Esophagus muscularis mucosa (tissue), 4 donors: ENCODE measurements at regions not wholly inside any gene's neighbourhood (a gene's known extent, or its start where the extent isn't known, plus 50 kb on each side); places are given as distances from the start of the nearest gene placed in this dataset.

Experiments
- DNase-seq: peaks from one replicate; pipeline ENCODE4 v3.0.0-alpha.2; 2017; ENCODE audit errors: extremely low spot score
- H3K27ac ChIP-seq, 4 donors: fragments of 200-600 bp; sonication (generic); replicated peaks in 1 of 4; 1 replicate in 3 of 4; 2 replicates in 1 of 4; pipeline ENCODE4 v1.5.1; 2016 to 2019; ENCODE audit warnings: mild to moderate bottlenecking in 1 of 4
- H3K27me3 ChIP-seq, 4 donors: fragments of 200-600 bp; sonication (generic); one replicate each; pipeline versions ENCODE4 v1.5.1 to v1.6.0; 2016 to 2019
- H3K36me3 ChIP-seq, 4 donors: fragments of 200-600 bp; sonication (generic); one replicate each; pipeline ENCODE4 v1.5.1; 2016 to 2019
- H3K4me1 ChIP-seq, 4 donors: fragments of 200-600 bp; sonication (generic); one replicate each; pipeline ENCODE4 v1.5.1; 2016 to 2019
- H3K4me3 ChIP-seq, 4 donors: fragments of 200-600 bp; sonication (generic); 1 replicate in 2 of 4; 2 replicates in 2 of 4; pipeline ENCODE4 v1.5.1; 2016 to 2019; ENCODE audit warnings: mild to moderate bottlenecking in 4 of 4, moderate library complexity in 1 of 4
- H3K9me3 ChIP-seq, 4 donors: fragments of 200-600 bp; sonication (generic); 1 replicate in 3 of 4; 2 replicates in 1 of 4; pipeline ENCODE4 v1.5.1; 2016 to 2019
- CTCF ChIP-seq, 3 experiments: fragments of 200-600 bp in 2 of 3; fragments of 450-650 bp in 1 of 3; sonication (generic) in 2 of 3; IDR thresholded peaks; one replicate each; pipeline ENCODE4 v1.5.1; 2017 to 2019; ENCODE audit warnings: antibody characterized with exemption in 3 of 3, mild to moderate bottlenecking in 2 of 3, moderate library complexity in 1 of 3
- EP300 ChIP-seq: sonication (generic); formaldehyde crosslinking; IDR thresholded peaks from one replicate; pipeline ENCODE4 v1.6.1; 2017; ENCODE audit warnings: antibody characterized with exemption
- POLR2A ChIP-seq: fragments of 450-650 bp; IDR thresholded peaks from one replicate; pipeline ENCODE4 v1.6.1; 2017; ENCODE audit warnings: antibody characterized with exemption, moderate library complexity, mild to moderate bottlenecking, low read depth
- POLR2AphosphoS5 ChIP-seq, 2 donors: sonication (generic); formaldehyde crosslinking; IDR thresholded peaks; one replicate each; pipeline ENCODE4 v1.6.1; 2017; ENCODE audit warnings: antibody characterized with exemption in 2 of 2
- WGBS: methylation state at CpG from one replicate; pipeline ENCODE4 v1.1.5; 2018; 5-methylcytosine and 5-hydroxymethylcytosine counted together
- intact Hi-C: fragments of 100-400 bp; cut with DNase I; formaldehyde crosslinking; loops from one replicate; pipeline ENCODE4 v1.15.1; 2023

GRCh38 chr2:194343167-194343566 is 1313.9 kb upstream of the SLC39A10 start:
- no peaks in the 10 kb centered on the region for H3K36me3 ChIP-seq
- H3K27ac ChIP-seq, result no peak overlapping the region
- DNase-seq, result no peak
- no peaks in the 10 kb centered on the region for H3K27me3 ChIP-seq
- H3K4me1 ChIP-seq, result no peaks in the 10 kb centered on the region
- intact Hi-C loops, result no loop called here
- TF ChIP-seq CTCF (IDR thresholded peaks at IDR 0.05) (no peak), POLR2AphosphoS5 (IDR thresholded peaks at IDR 0.05) (no peak), POLR2A (no peak), EP300 (no peak)
- no peaks in the 10 kb centered on the region for H3K9me3 ChIP-seq
- H3K4me3 ChIP-seq, result no peak overlapping the region
- WGBS, result 83% methylated on average over 3 of the region's 3 CpGs

DNA sequence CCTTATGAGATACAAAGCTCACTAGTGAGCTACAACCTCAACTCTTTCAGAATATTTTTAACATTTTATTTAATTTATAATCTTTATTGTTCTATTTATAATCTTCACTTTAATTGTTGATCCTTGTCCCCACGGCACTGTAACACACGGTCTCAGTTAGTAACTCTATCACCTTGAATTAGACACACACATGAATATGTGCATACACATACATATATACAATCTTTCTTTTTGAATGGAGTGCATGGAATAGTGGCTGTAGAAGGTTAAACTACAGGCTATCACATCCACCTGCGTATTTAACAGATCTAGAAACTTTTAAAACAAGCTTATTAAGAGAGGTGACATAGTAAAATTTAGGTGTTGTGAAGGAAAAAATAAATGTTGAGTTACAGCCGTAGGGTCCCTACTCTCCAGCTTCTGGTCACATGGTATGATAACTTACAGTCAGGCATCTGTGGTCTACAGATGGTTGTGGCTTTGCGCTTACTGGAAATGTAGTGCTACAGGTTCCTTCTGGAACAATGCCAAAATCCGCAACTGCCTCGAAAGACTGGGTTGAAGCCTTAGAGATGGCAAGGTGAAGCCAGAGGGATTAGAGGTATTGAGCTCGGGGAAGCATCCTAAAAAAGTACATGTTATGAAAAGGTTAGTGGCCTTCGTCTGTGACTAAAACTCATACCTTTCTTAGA is 1324.1 kb upstream of the SLC39A10 start:
- no peaks in the 10 kb centered on the region for H3K36me3 ChIP-seq
- intact Hi-C loops, result no loop called here
- no peak for DNase-seq
- 90% methylated on average over 9 of the region's 9 CpGs for WGBS
- H3K27ac ChIP-seq, result no peak overlapping the region
- TF ChIP-seq CTCF (IDR thresholded peaks at IDR 0.05) (no peak), POLR2A (no peak), EP300 (no peak), POLR2AphosphoS5 (IDR thresholded peaks at IDR 0.05) (no peak)
- no peak overlapping the region for H3K4me3 ChIP-seq
- no peaks in the 10 kb centered on the region for H3K4me1 ChIP-seq
- no peaks in the 10 kb centered on the region for H3K9me3 ChIP-seq
- H3K27me3 ChIP-seq, result no peaks in the 10 kb centered on the region

DNA sequence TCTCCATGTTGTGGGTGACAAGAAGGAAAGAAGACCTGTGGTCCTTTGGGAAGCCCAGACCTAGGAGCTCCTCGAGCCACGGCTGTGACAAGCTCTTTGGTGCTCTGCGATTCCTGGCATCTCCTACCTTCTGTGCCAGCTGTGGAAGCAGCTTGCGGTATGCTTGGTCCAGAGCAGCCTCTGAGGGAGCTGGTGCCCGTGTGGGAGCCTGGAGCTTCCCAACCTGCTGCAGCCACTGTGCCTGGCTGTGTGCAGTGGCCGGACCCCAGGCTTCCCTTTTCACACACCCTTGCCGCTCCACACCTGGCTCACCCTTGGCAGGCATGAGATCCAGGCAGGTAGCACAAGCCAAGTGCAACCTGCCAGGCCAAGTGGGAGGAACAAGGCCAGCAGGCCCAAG is 1328.6 kb upstream of the SLC39A10 start:
- intact Hi-C loops, result no loop called here
- no peak for DNase-seq
- 96% methylated on average over 5 of the region's 7 CpGs for WGBS
- Histone ChIP-seq H3K9me3 (no peaks in the 10 kb centered on the region), H3K4me1 (no peaks in the 10 kb centered on the region), H3K27me3 (no peaks in the 10 kb centered on the region), H3K4me3 (no peak overlapping the region), H3K27ac (no peak overlapping the region), H3K36me3 (no peaks in the 10 kb centered on the region)
- TF ChIP-seq CTCF (IDR thresholded peaks at IDR 0.05), result no peak
- no peak for TF ChIP-seq POLR2AphosphoS5 (IDR thresholded peaks at IDR 0.05)
- TF ChIP-seq EP300, result no peak
- TF ChIP-seq POLR2A, result no peak

DNA sequence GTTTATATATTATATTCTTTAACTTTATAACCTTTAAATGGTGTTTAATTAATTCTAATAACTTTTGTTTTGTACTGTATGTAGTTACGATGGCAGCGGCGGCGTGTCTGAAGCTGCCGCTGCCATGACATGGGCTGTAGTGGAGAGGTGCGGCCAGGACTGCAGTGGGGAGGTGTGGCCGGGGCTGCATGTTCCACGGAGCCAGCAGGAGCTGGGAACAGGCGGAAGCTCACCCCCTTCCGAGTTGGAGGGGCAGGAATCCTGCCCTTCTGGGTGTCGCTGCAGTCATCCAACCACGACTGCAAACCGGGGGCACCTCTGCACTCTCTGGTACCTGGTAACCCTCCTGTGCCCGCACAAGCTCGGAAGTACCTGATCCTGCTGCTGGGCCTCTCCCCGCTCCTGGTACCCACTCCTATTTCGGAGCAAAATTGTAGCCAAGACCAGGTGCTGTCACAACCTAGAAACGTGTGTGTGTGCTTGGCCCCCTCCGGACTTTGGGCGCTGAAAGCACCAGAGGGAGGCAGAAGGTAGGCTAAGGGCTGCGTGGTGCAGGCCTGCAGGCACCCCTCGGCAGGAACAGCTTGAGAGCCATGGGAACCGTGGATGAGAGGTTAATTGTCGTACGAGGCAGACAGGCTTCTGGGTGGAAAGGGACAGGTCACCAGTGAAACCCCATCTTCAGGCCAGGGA is 1329.7 kb upstream of the SLC39A10 start:
- 91% methylated on average over 25 of the region's 25 CpGs for WGBS
- DNase-seq, result no peak

More for the DNA sequence above, 1329.7 kb upstream of the SLC39A10 start:
- Histone ChIP-seq H3K27ac (no peak overlapping the region), H3K36me3 (no peaks in the 10 kb centered on the region), H3K4me3 (no peak overlapping the region), H3K4me1 (no peaks in the 10 kb centered on the region), H3K27me3 (no peaks in the 10 kb centered on the region), H3K9me3 (no peaks in the 10 kb centered on the region)
- TF ChIP-seq CTCF (IDR thresholded peaks at IDR 0.05) (no peak), POLR2AphosphoS5 (IDR thresholded peaks at IDR 0.05) (no peak), POLR2A (no peak), EP300 (no peak)
- intact Hi-C loops, result no loop called here
